WTC11 (cell line): ENCODE measurements at regions not wholly inside any gene's neighbourhood (a gene's known extent, or its start where the extent isn't known, plus 50 kb on each side); places are given as distances from the start of the nearest gene placed in this dataset.

ENCODE experiments used
- ATAC-seq: fragments of 200-7000 bp; cut with Tn5 transposase; 2 replicates; pipeline ENCODE4 v1.10.0; 2021; ENCODE audit warnings: mild to moderate bottlenecking, moderate library complexity
- CTCF ChIA-PET: fragments of 300-600 bp; sonication (Branson Sonifier 250); formaldehyde crosslinking; loops from one replicate; lab custom pipeline; 2021; ENCODE audit warnings: antibody characterized with exemption; lab: Charles Lee
- POLR2A ChIA-PET: fragments of 350-600 bp; sonication (Branson Sonifier 250); formaldehyde crosslinking; loops from one replicate; lab custom pipeline; 2021; ENCODE audit warnings: antibody characterized with exemption; lab: Charles Lee
- DNase-seq: peaks from one replicate; pipeline ENCODE4 v3.0.0; 2021; ENCODE audit warnings: low spot score
- H3K27ac Mint-ChIP-seq: 2 replicates; pipeline ENCODE4 v1.8.0; 2021; ENCODE audit warnings: mixed read lengths
- H3K27me3 Mint-ChIP-seq: 2 replicates; pipeline ENCODE4 v1.8.0; 2021; ENCODE audit warnings: low read depth, mild to moderate bottlenecking, moderate library complexity, mixed read lengths
- H3K36me3 Mint-ChIP-seq: 2 replicates; pipeline ENCODE4 v1.8.0; 2021; ENCODE audit warnings: mixed read lengths
- H3K4me1 Mint-ChIP-seq: 2 replicates; pipeline ENCODE4 v1.8.0; 2022; ENCODE audit warnings: mixed read lengths
- H3K4me3 Mint-ChIP-seq: 2 replicates; pipeline ENCODE4 v1.8.0; 2021; ENCODE audit warnings: mild to moderate bottlenecking, moderate library complexity, mixed read lengths
- H3K9me3 Mint-ChIP-seq: 2 replicates; pipeline ENCODE4 v1.8.0; 2021; ENCODE audit warnings: mixed read lengths
- EMX1 ChIP-seq: fragments of 250-450 bp; sonication (Bioruptor Pico); IDR thresholded peaks from 2 replicates; pipeline ENCODE4 v1.8.0; 2021; ENCODE audit warnings: mild to moderate bottlenecking
- GABPB1 ChIP-seq: sonication (generic); formaldehyde crosslinking; IDR thresholded peaks from 2 replicates; pipeline ENCODE4 v1.8.1; 2023; ENCODE audit warnings: mild to moderate bottlenecking, missing genetic modification reagents
- GRHL2 ChIP-seq: fragments of 250-450 bp; sonication (Bioruptor Pico); IDR thresholded peaks from 2 replicates; pipeline ENCODE4 v1.8.0; 2022; ENCODE audit warnings: mild to moderate bottlenecking, moderate library complexity; ENCODE audit not compliant: insufficient replicate concordance, severe bottlenecking
- JAZF1 ChIP-seq: fragments of 250-450 bp; sonication (Bioruptor Pico); IDR thresholded peaks from 2 replicates; pipeline ENCODE4 v1.9.0; 2021; ENCODE audit warnings: moderate library complexity, mild to moderate bottlenecking, inconsistent platforms
- KAT7 ChIP-seq: sonication (generic); formaldehyde crosslinking; IDR thresholded peaks from 2 replicates; pipeline ENCODE4 v1.8.1; 2023; ENCODE audit warnings: missing genetic modification reagents, mild to moderate bottlenecking, borderline replicate concordance
- MYBL2 ChIP-seq: sonication (generic); formaldehyde crosslinking; IDR thresholded peaks from 2 replicates; pipeline ENCODE4 v1.8.1; 2023; ENCODE audit warnings: mild to moderate bottlenecking, moderate library complexity, missing genetic modification reagents
- NFE2L1 ChIP-seq: sonication (generic); formaldehyde crosslinking; IDR thresholded peaks from 2 replicates; pipeline ENCODE4 v1.8.1; 2023; ENCODE audit warnings: missing genetic modification reagents
- NFYB ChIP-seq: sonication (generic); formaldehyde crosslinking; conservative IDR thresholded peaks from 2 replicates; pipeline ENCODE4 v1.8.0; 2022; ENCODE audit warnings: low read depth, missing genetic modification reagents
- NR2C2 ChIP-seq: sonication (generic); formaldehyde crosslinking; IDR thresholded peaks from 2 replicates; pipeline ENCODE4 v1.8.0; 2022; ENCODE audit warnings: mild to moderate bottlenecking, missing genetic modification reagents
- NR3C1 ChIP-seq: sonication (generic); formaldehyde crosslinking; conservative IDR thresholded peaks from 2 replicates; pipeline ENCODE4 v1.8.1; 2023; ENCODE audit warnings: low read depth, mild to moderate bottlenecking, missing genetic modification reagents
- TEAD1 ChIP-seq: sonication (generic); formaldehyde crosslinking; IDR thresholded peaks from 2 replicates; pipeline ENCODE4 v1.8.0; 2022; ENCODE audit warnings: mild to moderate bottlenecking, missing genetic modification reagents
- ZBTB21 ChIP-seq: sonication (generic); formaldehyde crosslinking; IDR thresholded peaks from 2 replicates; pipeline ENCODE4 v1.8.1; 2023; ENCODE audit warnings: mild to moderate bottlenecking, missing genetic modification reagents, borderline replicate concordance
- ZNF138 ChIP-seq: sonication (generic); formaldehyde crosslinking; conservative IDR thresholded peaks from 2 replicates; pipeline ENCODE4 v1.8.1; 2022; ENCODE audit warnings: mild to moderate bottlenecking, moderate library complexity, missing genetic modification reagents
- ZNF232 ChIP-seq: sonication (generic); formaldehyde crosslinking; IDR thresholded peaks from 2 replicates; pipeline ENCODE4 v1.8.0; 2022; ENCODE audit warnings: mild to moderate bottlenecking, missing genetic modification reagents
- ZNF671 ChIP-seq: fragments of 250-450 bp; sonication (Bioruptor Pico); IDR thresholded peaks from 2 replicates; pipeline ENCODE4 v1.8.0; 2021; ENCODE audit warnings: mild to moderate bottlenecking
- TF ChIP-seq, protein P1 (sequence below): sonication (generic); formaldehyde crosslinking; IDR thresholded peaks from 2 replicates; pipeline ENCODE4 v1.8.1; 2023; ENCODE audit warnings: mild to moderate bottlenecking, missing genetic modification reagents, moderate library complexity
- TF ChIP-seq, protein P2 (sequence below): sonication (generic); formaldehyde crosslinking; IDR thresholded peaks from 2 replicates; pipeline ENCODE4 v1.8.0; 2022; ENCODE audit warnings: mild to moderate bottlenecking, missing genetic modification reagents
- TF ChIP-seq, protein P3 (sequence below): sonication (generic); formaldehyde crosslinking; IDR thresholded peaks from 2 replicates; pipeline ENCODE4 v1.8.0; 2022; ENCODE audit warnings: mild to moderate bottlenecking, missing genetic modification reagents
- TF ChIP-seq, protein P4 (sequence below): fragments of 250-450 bp; sonication (Bioruptor Pico); IDR thresholded peaks from 2 replicates; pipeline ENCODE4 v1.9.0; 2021; ENCODE audit warnings: mild to moderate bottlenecking
- TF ChIP-seq, protein P5 (sequence below): sonication (generic); formaldehyde crosslinking; IDR thresholded peaks from 2 replicates; pipeline ENCODE4 v1.8.1; 2022; ENCODE audit warnings: mild to moderate bottlenecking, missing genetic modification reagents, moderate library complexity, borderline replicate concordance
- TF ChIP-seq, protein P6 (sequence below): fragments of 250-450 bp; sonication (Bioruptor Pico); IDR thresholded peaks from 2 replicates; pipeline ENCODE4 v1.9.0; 2021; ENCODE audit warnings: mild to moderate bottlenecking
- TF ChIP-seq, protein P7 (sequence below): sonication (generic); formaldehyde crosslinking; IDR thresholded peaks from 2 replicates; pipeline ENCODE4 v1.8.0; 2022; ENCODE audit warnings: mild to moderate bottlenecking, missing genetic modification reagents

DNA sequence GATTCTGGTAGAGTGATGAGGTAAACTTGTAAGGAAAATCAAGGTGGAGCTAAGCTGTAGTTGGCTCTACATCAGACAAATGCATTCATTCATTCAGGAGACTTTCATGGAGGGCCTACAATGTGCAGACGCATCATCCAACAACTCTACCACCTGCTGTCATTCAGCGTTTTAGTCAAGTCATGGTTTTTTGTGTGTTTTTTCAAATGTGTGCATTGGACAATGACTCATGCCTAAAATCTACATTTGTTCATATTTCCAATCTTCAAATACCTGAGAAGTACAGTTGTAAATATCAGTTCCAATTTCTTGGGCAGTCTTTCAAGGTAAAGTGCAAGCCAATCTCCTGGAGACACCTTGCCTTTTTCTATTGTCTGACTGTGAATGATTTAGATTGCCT lies 108.0 kb upstream of the LGALSL start:
- H3K9me3 Mint-ChIP-seq = no peaks in the 10 kb centered on the region
- no peak overlapping the region for H3K4me3 Mint-ChIP-seq
- CTCF ChIA-PET = no interaction called here
- TF ChIP-seq JAZF1 (no peak), NR2C2 (no peak), NFE2L1 (no peak), KAT7 (CRISPR knock-in tag) (no peak), GRHL2 (CRISPR knock-in tag) (no peak), ZNF671 (CRISPR knock-in tag) (no peak), MYBL2 (CRISPR knock-in tag) (no peak), ZBTB21 (CRISPR knock-in tag) (no peak), GABPB1 (CRISPR knock-in tag) (no peak), ZNF232 (no peak), ZNF138 (CRISPR knock-in tag) (no peak), EMX1 (CRISPR knock-in tag) (no peak), NFYB (no peak), TEAD1 (no peak), NR3C1 (CRISPR knock-in tag) (no peak)
- TF ChIP-seq, protein P1, sequence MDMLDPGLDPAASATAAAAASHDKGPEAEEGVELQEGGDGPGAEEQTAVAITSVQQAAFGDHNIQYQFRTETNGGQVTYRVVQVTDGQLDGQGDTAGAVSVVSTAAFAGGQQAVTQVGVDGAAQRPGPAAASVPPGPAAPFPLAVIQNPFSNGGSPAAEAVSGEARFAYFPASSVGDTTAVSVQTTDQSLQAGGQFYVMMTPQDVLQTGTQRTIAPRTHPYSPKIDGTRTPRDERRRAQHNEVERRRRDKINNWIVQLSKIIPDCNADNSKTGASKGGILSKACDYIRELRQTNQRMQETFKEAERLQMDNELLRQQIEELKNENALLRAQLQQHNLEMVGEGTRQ (CRISPR knock-in tag) = no peak
- TF ChIP-seq, protein P2, sequence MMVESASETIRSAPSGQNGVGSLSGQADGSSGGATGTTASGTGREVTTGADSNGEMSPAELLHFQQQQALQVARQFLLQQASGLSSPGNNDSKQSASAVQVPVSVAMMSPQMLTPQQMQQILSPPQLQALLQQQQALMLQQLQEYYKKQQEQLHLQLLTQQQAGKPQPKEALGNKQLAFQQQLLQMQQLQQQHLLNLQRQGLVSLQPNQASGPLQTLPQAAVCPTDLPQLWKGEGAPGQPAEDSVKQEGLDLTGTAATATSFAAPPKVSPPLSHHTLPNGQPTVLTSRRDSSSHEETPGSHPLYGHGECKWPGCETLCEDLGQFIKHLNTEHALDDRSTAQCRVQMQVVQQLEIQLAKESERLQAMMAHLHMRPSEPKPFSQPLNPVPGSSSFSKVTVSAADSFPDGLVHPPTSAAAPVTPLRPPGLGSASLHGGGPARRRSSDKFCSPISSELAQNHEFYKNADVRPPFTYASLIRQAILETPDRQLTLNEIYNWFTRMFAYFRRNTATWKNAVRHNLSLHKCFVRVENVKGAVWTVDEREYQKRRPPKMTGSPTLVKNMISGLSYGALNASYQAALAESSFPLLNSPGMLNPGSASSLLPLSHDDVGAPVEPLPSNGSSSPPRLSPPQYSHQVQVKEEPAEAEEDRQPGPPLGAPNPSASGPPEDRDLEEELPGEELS (CRISPR knock-in tag) = no peak
- TF ChIP-seq, protein P3, sequence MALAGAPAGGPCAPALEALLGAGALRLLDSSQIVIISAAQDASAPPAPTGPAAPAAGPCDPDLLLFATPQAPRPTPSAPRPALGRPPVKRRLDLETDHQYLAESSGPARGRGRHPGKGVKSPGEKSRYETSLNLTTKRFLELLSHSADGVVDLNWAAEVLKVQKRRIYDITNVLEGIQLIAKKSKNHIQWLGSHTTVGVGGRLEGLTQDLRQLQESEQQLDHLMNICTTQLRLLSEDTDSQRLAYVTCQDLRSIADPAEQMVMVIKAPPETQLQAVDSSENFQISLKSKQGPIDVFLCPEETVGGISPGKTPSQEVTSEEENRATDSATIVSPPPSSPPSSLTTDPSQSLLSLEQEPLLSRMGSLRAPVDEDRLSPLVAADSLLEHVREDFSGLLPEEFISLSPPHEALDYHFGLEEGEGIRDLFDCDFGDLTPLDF (CRISPR knock-in tag) = no peak
- TF ChIP-seq, protein P4, sequence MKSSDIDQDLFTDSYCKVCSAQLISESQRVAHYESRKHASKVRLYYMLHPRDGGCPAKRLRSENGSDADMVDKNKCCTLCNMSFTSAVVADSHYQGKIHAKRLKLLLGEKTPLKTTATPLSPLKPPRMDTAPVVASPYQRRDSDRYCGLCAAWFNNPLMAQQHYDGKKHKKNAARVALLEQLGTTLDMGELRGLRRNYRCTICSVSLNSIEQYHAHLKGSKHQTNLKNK (CRISPR knock-in tag) = no peak
- TF ChIP-seq, protein P5, sequence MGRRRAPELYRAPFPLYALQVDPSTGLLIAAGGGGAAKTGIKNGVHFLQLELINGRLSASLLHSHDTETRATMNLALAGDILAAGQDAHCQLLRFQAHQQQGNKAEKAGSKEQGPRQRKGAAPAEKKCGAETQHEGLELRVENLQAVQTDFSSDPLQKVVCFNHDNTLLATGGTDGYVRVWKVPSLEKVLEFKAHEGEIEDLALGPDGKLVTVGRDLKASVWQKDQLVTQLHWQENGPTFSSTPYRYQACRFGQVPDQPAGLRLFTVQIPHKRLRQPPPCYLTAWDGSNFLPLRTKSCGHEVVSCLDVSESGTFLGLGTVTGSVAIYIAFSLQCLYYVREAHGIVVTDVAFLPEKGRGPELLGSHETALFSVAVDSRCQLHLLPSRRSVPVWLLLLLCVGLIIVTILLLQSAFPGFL = no peak
- TF ChIP-seq, all 79 proteins: peak for 0
- Mint-ChIP-seq H3K36me3 (no peaks in the 10 kb centered on the region), H3K4me1 (peaks cover 10% of the 10 kb centered on the region), H3K27me3 (no peaks in the 10 kb centered on the region; the same call in 1 of the 2 replicates), H3K27ac (no peak overlapping the region)
- ATAC-seq = no peak
- no peak for DNase-seq
- POLR2A ChIA-PET = no interaction called here

DNA sequence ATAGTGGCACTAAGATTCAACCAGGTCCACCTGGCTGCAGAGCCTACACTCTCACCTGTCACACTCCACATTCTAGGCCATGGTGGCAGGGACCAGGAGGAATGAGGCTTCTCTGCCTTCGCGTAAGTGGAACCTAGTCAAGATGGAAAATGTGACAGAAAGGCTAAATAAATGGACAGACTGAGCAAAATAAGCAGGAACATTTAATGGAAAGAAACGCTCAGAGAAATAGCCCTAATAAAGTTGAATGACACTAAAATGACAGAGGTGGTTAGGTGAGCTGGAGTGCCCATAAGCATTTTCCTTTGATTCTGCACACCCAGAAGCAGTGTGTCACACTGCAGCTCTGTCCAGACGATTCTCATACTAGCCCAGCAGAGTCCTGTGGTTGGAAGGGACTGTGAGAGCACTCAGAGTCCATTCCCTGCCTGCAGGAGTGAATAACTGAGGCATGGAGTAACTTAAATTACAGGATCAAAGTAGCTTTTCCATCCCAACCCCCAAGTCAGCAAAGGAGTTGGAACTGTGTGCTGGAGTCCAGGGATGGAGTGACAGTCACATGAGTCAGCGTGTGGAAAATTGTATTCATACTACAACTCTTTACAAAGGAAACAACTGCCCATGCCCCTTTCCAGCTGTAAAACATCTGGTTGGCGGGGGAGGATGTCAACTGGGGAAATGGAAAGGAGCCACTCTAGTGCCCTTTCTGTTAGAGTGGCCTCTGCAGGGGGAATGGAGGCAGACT lies 105.4 kb upstream of the LGALSL start:
- ATAC-seq = no peak
- Mint-ChIP-seq H3K4me3 (no peak overlapping the region), H3K27me3 (no peaks in the 10 kb centered on the region; the same call in 1 of the 2 replicates), H3K4me1 (peaks cover 10% of the 10 kb centered on the region), H3K36me3 (no peaks in the 10 kb centered on the region), H3K9me3 (no peaks in the 10 kb centered on the region)
- CTCF ChIA-PET = interaction anchor here (1.1 to 1.5 kb wide), 2 partner anchors 17 to 140 kb away, joined by 4 to 7 read pairs; no protein-coding TSS in a partner anchor
- DNase-seq = no peak
- TF ChIP-seq, protein P6, sequence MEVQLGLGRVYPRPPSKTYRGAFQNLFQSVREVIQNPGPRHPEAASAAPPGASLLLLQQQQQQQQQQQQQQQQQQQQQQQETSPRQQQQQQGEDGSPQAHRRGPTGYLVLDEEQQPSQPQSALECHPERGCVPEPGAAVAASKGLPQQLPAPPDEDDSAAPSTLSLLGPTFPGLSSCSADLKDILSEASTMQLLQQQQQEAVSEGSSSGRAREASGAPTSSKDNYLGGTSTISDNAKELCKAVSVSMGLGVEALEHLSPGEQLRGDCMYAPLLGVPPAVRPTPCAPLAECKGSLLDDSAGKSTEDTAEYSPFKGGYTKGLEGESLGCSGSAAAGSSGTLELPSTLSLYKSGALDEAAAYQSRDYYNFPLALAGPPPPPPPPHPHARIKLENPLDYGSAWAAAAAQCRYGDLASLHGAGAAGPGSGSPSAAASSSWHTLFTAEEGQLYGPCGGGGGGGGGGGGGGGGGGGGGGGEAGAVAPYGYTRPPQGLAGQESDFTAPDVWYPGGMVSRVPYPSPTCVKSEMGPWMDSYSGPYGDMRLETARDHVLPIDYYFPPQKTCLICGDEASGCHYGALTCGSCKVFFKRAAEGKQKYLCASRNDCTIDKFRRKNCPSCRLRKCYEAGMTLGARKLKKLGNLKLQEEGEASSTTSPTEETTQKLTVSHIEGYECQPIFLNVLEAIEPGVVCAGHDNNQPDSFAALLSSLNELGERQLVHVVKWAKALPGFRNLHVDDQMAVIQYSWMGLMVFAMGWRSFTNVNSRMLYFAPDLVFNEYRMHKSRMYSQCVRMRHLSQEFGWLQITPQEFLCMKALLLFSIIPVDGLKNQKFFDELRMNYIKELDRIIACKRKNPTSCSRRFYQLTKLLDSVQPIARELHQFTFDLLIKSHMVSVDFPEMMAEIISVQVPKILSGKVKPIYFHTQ (CRISPR knock-in tag) = no peak
- TF ChIP-seq, protein P7, sequence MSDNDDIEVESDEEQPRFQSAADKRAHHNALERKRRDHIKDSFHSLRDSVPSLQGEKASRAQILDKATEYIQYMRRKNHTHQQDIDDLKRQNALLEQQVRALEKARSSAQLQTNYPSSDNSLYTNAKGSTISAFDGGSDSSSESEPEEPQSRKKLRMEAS = no peak
- TF ChIP-seq, all 79 proteins: peak for 0
- H3K27ac Mint-ChIP-seq = no peak overlapping the region
- POLR2A ChIA-PET = no interaction called here
